Parathyroid adenoma (tissue), 2 donors: ENCODE measurements at regions not wholly inside any gene's neighbourhood (a gene's known extent, or its start where the extent isn't known, plus 50 kb on each side); places are given as distances from the start of the nearest gene placed in this dataset.

Experiments
- H2AFZ ChIP-seq: fragments of 300-600 bp; sonication (generic); one replicate; pipeline ENCODE4 v1.7.0; 2017; ENCODE audit warnings: antibody characterized with exemption, mild to moderate bottlenecking
- H3K27ac ChIP-seq: fragments of 300-600 bp; sonication (generic); one replicate; pipeline ENCODE4 v1.7.0; 2017
- H3K27me3 ChIP-seq: fragments of 300-600 bp; sonication (generic); one replicate; pipeline ENCODE4 v1.7.0; 2017; ENCODE audit warnings: low read length; ENCODE audit not compliant: control insufficient read depth, insufficient read depth
- H3K36me3 ChIP-seq: fragments of 300-600 bp; sonication (generic); one replicate; pipeline ENCODE4 v1.7.0; 2017; ENCODE audit warnings: low read length; ENCODE audit not compliant: control insufficient read depth, insufficient read depth
- H3K4me1 ChIP-seq: fragments of 300-600 bp; sonication (generic); one replicate; pipeline ENCODE4 v1.7.0; 2017; ENCODE audit warnings: control low read depth
- H3K4me2 ChIP-seq: fragments of 300-600 bp; sonication (generic); one replicate; pipeline ENCODE4 v1.7.0; 2017; ENCODE audit warnings: low read length
- H3K4me3 ChIP-seq: fragments of 300-600 bp; sonication (generic); one replicate; pipeline ENCODE4 v1.7.0; 2017; ENCODE audit warnings: low read depth, low read length
- H3K79me2 ChIP-seq: fragments of 300-600 bp; sonication (generic); one replicate; pipeline ENCODE4 v1.7.0; 2017; ENCODE audit warnings: control low read depth
- H3K9ac ChIP-seq: fragments of 300-600 bp; sonication (generic); one replicate; pipeline ENCODE4 v1.7.0; 2017; ENCODE audit warnings: mild to moderate bottlenecking
- H3K9me3 ChIP-seq: fragments of 300-600 bp; sonication (generic); one replicate; pipeline ENCODE4 v1.7.0; 2017; ENCODE audit warnings: low read length; ENCODE audit not compliant: control insufficient read depth
- TF ChIP-seq, protein P1 (sequence below): fragments of 300-600 bp; sonication (generic); IDR thresholded peaks from one replicate; pipeline ENCODE4 v1.7.0; 2017; ENCODE audit warnings: antibody characterized with exemption, mild to moderate bottlenecking
- donor health status: primary hyperparathyroidism.

DNA sequence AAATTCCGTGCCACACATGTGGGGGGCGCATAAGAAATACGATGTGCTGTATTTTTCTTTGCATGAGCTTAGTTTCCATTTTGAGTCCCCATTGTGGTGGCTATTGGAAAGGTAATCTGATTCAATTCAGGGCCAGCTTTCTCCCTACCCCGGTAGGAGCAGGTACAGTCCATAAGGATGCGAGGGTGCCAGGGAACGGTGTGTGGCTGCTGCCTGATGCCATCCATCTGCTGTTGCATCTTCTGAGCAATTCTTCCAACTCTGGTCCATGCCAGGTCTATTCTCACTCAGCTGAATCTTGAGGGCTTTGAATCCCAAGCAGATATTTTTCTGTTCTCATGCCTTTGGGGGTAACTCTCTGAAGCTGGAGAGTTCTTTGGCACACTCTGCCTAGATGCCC, 392.7 kb downstream of the AGTPBP1 start:
- Histone ChIP-seq H3K9ac (no peak overlapping the region), H2AFZ (no peak overlapping the region), H3K4me2 (no peak overlapping the region), H3K79me2 (no peaks in the 10 kb centered on the region), H3K4me1 (no peaks in the 10 kb centered on the region), H3K9me3 (no peaks in the 10 kb centered on the region), H3K4me3 (no peak overlapping the region), H3K27ac (no peak overlapping the region), H3K36me3 (no peaks in the 10 kb centered on the region), H3K27me3 (no peaks in the 10 kb centered on the region)
- TF ChIP-seq, protein P1, sequence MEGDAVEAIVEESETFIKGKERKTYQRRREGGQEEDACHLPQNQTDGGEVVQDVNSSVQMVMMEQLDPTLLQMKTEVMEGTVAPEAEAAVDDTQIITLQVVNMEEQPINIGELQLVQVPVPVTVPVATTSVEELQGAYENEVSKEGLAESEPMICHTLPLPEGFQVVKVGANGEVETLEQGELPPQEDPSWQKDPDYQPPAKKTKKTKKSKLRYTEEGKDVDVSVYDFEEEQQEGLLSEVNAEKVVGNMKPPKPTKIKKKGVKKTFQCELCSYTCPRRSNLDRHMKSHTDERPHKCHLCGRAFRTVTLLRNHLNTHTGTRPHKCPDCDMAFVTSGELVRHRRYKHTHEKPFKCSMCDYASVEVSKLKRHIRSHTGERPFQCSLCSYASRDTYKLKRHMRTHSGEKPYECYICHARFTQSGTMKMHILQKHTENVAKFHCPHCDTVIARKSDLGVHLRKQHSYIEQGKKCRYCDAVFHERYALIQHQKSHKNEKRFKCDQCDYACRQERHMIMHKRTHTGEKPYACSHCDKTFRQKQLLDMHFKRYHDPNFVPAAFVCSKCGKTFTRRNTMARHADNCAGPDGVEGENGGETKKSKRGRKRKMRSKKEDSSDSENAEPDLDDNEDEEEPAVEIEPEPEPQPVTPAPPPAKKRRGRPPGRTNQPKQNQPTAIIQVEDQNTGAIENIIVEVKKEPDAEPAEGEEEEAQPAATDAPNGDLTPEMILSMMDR: no peak

DNA sequence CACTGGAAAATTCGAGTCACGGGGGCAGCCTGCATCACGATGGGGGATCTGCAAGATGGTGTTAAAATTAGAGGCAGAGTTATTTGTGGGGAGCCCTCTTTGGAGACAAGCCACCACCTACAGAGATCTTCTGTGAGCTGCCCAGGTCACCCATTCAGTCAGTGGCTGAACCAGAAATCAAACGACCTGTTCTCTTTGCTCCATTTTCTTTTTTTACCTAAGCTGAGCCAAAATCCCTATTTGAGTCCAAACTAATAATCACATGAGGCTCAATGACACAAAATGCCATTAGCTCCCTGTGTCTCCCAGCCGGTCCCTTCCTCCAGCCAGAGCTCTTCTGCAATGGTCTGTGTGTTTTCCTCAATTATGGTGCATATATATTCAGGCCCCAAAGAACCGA, 394.2 kb downstream of the AGTPBP1 start:
- TF ChIP-seq, protein P1: no peak
- H3K79me2 ChIP-seq: no peaks in the 10 kb centered on the region
- H3K27ac ChIP-seq: no peak overlapping the region
- H3K4me2 ChIP-seq: no peak overlapping the region
- no peaks in the 10 kb centered on the region for H3K4me1 ChIP-seq
- H3K9ac ChIP-seq: no peak overlapping the region
- no peaks in the 10 kb centered on the region for H3K36me3 ChIP-seq
- no peak overlapping the region for H3K4me3 ChIP-seq
- H2AFZ ChIP-seq: no peak overlapping the region
- H3K27me3 ChIP-seq: no peaks in the 10 kb centered on the region
- H3K9me3 ChIP-seq: no peaks in the 10 kb centered on the region

DNA sequence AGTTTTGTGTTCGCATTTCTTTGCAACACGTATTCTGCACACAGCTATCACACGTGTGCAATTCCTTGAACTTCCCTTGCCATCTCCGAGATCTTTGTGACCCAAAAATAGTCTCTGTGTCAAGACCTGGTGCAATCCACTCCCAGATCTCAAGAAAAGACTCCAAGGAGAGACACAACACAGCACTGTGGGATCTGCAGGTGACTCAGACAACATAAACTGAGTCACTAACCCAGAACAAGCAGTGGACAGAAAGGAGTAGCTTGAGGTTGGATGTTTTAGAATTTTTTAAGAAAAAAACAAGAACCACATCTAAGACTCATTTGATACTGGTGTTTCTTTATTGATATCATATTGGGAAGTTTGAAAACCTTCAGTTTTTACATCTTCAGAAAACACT, 396.9 kb downstream of the AGTPBP1 start:
- H3K27me3 ChIP-seq: no peaks in the 10 kb centered on the region
- H3K79me2 ChIP-seq: no peaks in the 10 kb centered on the region
- TF ChIP-seq, protein P1: no peak
- H3K4me1 ChIP-seq: no peaks in the 10 kb centered on the region
- no peak overlapping the region for H3K4me2 ChIP-seq
- H3K27ac ChIP-seq: no peak overlapping the region
- no peaks in the 10 kb centered on the region for H3K9me3 ChIP-seq
- no peaks in the 10 kb centered on the region for H3K36me3 ChIP-seq
- H3K4me3 ChIP-seq: no peak overlapping the region
- no peak overlapping the region for H3K9ac ChIP-seq
- no peak overlapping the region for H2AFZ ChIP-seq

DNA sequence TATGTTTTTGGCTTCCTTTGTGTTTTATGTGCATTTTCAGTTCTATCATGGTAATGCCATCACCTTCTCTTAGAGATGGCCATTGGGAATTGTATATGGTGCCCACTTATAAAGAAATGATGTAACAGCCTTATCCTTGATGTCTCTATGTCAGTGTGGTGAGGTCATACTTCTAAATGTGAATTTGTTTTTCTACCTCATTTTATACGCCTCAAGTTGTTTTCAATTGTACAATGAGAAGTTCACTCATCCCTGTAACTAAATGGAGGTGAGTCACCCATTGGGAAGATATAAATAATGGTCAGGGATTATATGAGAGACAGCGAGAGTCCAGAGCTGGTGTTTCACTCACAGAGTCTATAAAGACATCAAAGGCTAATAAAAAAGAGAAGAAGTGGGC, 402.4 kb downstream of the AGTPBP1 start:
- TF ChIP-seq, protein P1: no peak
- no peaks in the 10 kb centered on the region for H3K9me3 ChIP-seq
- no peaks in the 10 kb centered on the region for H3K36me3 ChIP-seq
- H3K4me2 ChIP-seq: no peak overlapping the region
- no peaks in the 10 kb centered on the region for H3K4me1 ChIP-seq
- no peaks in the 10 kb centered on the region for H3K79me2 ChIP-seq
- H3K9ac ChIP-seq: no peak overlapping the region
- H3K27ac ChIP-seq: no peak overlapping the region
- no peaks in the 10 kb centered on the region for H3K27me3 ChIP-seq
- no peak overlapping the region for H3K4me3 ChIP-seq
- H2AFZ ChIP-seq: no peak overlapping the region

DNA sequence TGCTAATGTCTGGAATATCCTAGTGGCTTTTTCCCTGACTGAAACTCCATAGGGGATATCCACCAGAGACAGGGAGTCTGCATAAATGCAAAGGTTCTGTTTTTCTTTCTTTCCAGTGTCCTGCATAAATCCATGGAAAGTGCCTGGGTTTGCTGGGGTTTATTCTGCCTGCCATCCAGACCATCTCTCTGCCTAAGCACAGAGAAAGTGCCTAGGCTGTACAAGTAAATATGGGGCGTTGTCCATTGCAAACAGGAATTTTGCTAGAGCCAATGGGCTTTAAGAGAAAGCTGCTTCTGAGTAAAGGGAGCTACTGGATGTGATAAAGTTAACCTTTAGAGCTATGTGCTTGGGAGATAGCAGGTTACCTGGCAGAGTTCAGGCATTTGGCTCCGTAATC, 407.5 kb downstream of the AGTPBP1 start:
- H3K9ac ChIP-seq: no peak overlapping the region
- H3K27me3 ChIP-seq: no peaks in the 10 kb centered on the region
- H3K79me2 ChIP-seq: no peaks in the 10 kb centered on the region
- no peaks in the 10 kb centered on the region for H3K4me1 ChIP-seq
- no peak overlapping the region for H3K4me3 ChIP-seq
- no peak overlapping the region for H3K4me2 ChIP-seq
- no peak overlapping the region for H3K27ac ChIP-seq
- TF ChIP-seq, protein P1: no peak
- no peaks in the 10 kb centered on the region for H3K9me3 ChIP-seq
- H2AFZ ChIP-seq: no peak overlapping the region
- no peaks in the 10 kb centered on the region for H3K36me3 ChIP-seq
